CD4-positive, alpha-beta T cell treated with Interleukin-17A for 1 hour (primary cell): ENCODE measurements at regions not wholly inside any gene's neighbourhood (a gene's known extent, or its start where the extent isn't known, plus 50 kb on each side); places are given as distances from the start of the nearest gene placed in this dataset.

Experiments used
- DNase-seq: peaks from one replicate; pipeline ENCODE4 v3.0.0-alpha.2; 2020

DNA sequence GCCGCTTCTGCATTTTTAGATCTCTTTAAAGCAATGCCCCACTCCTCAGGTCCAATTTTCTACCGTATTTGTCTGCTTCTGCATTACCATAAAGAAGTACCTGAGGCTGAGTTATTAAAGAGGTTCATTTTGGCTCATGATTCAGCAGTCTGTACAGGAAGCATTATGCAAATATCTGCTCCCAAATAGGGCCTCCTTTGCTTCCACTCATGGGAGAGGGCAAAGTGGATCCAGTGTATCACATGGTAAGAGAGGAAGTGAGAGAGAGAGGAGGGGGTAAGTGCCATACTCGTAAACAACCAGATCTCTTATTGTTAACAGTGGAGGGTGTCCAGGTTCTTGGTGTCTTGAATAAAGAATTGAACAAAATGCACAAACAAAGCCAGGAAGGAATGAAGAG lies 316.1 kb upstream of the SEL1L start:
- DNase-seq: no peak

DNA sequence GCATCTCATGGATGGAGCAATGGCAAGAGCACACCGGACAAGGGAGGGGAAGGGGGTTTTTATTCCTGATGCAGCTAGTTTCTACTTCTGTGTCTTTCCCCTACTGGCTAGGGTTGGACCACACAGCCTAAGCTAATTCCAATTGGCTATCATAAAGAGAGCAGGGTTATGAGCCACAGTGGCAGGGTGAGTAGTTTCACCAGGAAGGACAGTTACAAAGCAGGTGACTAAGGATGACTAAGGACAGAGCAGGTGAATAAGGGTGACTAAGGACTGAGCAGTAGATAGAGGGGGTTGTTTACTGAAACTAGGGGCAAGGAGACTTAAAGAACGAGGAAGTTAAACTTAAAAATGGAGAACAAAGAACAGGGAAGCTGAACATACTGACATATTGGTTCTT lies 321.4 kb upstream of the SEL1L start:
- DNase-seq: no peak

DNA sequence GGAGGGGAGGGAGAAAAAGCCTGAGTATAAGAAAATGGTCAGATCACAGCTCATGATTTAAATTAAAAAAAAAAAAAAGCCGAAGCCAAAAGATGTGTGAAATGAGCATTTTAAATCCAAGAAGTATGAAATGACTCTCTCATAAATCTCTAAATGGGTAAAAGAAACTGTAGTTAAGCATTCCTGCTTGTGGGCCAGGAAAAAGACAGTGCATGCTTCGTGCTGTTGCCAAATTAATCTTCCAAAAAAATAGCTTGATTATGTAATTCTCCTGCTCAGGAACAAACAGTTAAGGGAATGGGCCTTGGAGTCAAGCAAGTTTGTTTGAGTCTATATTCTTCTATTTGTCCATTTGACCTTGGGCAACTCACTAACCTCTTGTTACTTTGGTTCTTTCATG lies 325.4 kb upstream of the SEL1L start:
- DNase-seq: no peak

DNA sequence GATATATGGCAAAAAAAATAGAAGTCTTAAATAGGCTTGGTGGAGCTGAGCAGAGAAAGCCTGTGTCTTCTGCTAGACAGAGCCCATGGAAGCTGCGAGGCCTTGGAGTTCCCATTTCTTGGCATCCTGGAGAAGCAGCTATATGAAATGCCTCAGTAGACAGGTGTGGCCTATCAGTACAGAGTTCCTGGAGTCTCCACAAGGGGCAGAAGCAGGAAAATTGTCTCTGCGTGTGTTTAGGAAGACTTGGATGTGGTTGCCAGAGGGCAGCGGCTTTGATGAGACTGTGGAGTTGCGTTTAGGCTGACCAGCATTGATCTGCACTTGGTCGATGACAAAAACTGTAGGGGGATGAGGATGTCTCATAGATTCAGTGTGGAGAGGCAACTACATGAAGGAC lies 334.5 kb upstream of the SEL1L start:
- DNase-seq: no peak

DNA sequence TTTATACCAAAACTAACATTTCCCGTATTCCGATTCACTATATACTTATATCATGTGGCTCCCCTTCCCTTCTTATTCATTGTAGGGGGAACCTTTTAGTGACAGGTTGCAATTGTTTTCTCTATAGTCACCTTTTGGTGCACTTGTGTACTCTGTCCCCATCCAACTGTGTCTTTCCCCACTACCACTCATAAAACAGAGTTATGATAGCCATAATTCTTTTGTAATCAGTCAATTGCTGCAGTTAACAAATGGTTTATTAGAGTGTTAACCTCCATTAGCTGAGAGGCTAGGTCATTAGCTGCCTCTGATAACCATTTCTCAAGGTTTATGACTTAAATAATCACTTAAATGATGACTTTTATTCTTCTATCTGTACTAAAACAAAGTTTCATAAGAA lies 338.1 kb upstream of the SEL1L start:
- DNase-seq: no peak

DNA sequence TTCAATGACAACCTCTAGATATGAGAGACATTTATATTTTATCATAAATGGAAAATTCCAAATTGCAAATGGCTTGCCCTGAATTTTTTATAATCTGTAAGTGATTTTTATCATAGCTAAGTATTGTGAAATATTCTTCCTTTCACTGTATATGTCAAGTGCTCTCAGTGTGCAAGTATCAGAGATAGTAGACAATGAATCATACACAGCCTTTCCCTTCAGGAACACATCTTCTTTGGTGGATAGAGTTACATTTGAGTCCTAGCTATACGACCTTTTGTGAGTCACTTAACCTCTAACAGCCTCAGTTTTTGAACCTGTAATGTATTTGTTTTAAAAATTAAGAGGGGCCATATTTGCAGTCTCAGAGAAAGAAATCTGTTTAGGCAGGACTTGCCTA lies 350.7 kb upstream of the SEL1L start:
- DNase-seq: no peak

DNA sequence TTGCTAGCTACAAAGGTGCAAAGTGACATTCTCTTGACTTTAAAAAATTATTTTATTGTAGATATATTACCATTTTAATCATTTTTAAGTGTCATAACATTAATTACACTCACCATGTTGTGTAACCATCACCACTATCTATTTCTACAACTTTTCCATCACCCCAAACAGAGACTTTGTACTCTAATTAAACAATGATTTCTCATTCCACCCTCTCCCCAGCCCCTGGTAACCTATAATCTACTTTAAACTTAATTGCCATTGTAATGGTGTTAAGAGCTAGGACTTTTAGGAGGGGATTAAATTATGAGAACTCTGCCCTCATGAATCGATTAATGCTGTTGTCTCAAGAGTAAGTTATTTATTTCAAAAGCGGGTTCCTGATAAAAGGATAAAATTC lies 352.9 kb upstream of the SEL1L start:
- DNase-seq: no peak

DNA sequence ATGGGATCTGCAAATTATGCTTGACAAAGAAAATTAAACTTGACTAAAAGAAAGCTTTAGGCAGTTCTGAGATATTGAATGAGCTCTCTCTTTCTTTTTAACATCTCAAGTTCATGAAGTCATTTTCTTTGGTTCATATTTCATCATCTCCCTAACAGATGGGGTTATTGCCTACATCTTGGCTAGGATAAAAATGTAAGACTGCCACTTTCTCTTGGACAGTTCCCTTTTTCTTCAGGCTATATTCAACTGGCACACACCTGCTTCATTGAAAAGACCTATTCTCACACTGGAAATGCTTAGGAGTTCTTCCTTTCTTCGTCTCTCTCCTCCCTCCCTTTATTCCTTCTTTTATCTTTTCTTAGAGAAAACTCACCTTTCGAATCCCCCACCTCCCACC lies 355.9 kb upstream of the SEL1L start:
- DNase-seq: no peak

DNA sequence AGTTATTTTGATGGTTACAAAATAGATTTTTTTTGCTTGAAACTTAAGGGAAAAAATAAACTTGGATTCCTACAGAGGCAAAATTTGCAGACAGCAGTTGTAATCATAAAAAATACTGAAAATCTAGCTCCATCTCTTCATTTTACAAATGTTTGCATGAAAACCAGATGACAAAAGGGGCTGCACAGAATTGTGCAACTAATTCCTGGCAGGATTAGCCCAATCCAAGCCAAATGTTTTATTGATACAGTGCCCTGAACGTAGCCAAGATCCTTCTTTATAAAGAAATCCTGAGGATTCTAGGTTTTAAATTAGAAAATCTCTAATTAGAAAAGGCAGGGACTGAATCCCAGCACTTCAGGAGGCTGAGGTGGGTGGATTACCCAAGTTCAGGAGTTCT lies 356.4 kb upstream of the SEL1L start:
- DNase-seq: no peak

DNA sequence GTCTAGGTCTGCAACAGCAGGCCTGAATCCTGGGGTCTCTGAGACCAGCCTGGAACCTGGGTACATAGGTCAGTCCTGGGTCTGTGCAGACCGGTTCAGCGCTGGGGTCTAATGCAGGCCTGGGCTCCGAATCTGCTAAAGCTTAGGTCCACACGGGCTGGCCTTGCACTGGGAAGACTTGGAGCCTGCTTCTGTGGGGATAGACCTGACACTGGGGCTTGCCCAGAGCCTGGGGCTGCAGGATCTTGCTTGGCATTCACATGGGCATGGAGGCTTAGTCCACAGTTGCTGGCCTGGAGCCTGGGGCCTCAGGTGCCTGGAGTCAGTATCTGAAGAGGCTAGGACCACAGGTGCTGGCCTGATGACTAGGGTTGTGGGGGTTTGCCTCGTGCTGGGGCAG lies 369.8 kb upstream of the SEL1L start:
- no peak for DNase-seq

DNA sequence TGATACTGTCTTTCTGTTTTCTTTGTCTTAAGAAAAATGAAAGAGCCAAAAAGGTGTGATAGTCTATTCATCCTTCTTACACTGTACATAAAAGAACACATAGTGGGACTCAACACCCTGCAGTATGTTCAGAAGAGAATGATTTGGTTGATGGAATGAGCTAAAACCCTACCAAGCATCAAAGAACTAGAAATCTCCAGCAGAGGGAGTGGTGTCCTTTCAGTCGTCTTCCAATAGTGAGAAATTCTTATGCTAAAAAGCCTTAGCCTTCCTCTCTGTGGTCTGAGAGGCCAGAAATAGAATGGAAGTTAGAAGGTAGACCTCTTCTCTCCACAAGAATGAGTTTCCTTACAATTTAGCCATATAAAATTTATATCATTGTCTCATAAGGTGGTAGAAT lies 393.4 kb upstream of the SEL1L start:
- no peak for DNase-seq

DNA sequence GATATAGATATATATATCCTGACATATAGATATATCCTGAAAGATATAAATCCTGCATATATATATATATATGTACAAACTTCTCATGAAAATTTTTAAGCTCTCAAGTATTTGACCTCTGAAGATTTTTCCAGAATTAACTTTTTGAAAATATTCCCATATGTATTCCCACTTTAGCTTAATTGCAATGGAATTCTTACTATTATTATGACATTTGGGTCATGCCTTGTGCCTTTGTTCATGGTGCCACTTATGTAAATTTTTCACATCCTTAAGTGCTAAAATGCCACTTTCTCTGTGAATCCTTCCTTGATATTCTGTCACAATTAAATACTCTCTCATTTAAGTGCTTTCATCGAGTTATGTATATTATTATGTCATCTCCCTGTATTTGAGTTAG lies 398.2 kb upstream of the SEL1L start:
- no peak for DNase-seq

DNA sequence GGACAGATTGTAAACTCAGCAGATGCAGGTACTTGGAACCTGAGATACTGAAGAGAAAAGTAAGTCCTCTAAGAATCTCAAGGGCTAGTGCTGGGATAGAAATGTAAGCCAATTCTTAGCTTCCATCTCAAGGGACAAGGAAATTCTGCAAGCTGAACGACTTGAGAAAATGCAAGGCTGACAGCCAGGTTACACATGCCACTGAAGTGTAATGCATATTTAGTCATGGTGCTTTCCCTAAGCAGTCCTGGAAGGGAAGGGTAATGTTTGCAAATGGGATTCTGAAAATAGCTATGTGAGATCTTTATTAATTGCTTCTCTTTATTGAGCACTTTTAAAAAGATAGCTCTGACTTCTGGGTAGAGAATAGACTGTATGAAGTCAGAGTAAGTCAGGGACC lies 402.7 kb upstream of the SEL1L start:
- DNase-seq: no peak

DNA sequence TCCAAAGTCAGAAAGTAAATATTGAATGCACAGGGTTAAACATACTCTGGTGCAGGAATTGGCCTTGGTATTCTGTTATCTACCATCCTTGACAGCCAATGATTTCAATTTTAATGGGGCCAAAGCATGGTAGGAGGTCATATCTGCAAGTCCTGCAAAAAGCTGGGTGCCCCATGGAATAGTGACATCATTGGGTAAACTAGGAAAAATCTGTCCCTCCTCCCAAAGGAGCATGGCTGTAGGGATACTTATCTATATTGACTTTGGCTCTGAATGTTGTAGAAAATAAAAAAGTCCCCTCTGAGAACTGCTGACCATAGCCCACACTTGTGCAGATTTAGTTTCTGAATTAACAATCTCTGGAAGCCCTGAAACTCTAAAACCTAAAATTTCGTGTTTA lies 403.2 kb upstream of the SEL1L start:
- DNase-seq: no peak

DNA sequence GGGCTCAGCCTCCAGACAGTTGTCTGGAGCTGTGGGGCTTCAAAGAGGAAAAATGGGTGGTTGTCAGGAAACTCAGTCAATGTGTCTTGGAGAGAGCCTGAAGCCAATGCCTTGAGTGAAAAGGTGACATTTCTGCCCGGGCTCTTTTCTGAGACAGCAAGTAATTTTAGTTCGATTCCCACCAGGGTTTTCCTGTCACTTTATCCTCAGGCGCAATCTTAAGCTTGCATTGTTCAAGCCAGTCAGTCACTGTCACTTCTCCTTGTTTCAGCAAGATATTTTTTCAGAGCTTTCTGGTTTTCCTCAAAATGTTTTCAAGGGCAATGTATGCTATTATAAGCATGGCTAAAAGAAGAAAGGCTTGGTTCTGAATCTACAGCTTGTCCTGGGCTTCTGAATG lies 404.7 kb upstream of the SEL1L start:
- no peak for DNase-seq

DNA sequence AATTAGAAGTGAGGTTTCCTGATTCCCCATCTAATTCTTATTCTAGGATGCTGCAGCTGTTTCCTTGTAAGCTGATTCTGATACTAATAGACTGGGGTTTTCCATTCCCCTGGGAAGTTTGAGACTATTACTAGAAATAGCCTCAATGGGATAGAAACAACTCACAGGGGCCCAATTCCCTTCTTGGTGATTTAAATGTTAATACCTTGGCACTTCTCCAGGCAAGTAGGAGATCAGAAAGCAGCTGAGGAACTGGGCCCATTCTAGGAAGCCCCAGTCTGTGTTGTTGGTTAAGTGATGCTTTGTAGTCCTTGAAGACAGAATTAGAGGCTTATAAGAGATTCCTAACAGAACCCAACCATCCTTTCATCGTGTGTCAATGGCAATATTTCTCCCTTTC lies 407.0 kb upstream of the SEL1L start:
- no peak for DNase-seq

DNA sequence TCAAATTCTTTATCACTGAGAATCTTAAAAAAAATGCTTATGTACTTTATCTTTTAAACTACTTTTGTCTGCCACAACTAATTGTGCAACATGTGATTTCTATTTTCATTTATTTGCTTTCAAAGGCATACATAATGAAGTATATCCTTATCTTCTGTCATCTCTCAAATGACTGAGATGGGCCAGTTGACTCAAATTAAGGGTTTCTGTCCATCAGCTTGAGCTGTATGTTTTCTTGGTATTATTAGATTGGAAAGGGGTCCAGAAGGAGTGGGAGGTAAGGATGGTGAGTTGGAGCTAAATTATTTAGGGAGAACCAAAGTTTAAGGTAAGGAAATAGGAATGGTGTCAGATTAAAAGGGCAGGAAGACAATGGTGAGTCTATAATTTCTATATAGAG lies 408.4 kb upstream of the SEL1L start:
- DNase-seq: no peak

DNA sequence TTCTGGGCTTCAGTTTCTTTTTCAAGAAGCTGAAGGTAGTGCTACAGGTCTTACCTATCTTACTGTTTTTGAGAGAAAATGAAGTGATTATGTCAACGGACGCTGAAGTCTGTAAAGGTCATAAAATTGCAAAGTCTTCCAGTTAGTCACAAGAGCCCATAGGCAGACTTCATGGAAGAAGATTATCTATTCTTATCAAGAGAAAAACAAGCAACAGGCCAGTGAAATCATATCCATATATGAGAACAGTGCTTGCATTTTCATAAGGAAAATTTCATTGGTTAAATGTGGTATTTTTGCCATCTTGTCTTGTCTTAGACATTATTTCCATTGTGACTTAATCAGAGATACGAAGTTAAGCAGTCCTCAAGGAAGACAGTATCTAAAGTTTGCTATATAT lies 412.7 kb upstream of the SEL1L start:
- no peak for DNase-seq

DNA sequence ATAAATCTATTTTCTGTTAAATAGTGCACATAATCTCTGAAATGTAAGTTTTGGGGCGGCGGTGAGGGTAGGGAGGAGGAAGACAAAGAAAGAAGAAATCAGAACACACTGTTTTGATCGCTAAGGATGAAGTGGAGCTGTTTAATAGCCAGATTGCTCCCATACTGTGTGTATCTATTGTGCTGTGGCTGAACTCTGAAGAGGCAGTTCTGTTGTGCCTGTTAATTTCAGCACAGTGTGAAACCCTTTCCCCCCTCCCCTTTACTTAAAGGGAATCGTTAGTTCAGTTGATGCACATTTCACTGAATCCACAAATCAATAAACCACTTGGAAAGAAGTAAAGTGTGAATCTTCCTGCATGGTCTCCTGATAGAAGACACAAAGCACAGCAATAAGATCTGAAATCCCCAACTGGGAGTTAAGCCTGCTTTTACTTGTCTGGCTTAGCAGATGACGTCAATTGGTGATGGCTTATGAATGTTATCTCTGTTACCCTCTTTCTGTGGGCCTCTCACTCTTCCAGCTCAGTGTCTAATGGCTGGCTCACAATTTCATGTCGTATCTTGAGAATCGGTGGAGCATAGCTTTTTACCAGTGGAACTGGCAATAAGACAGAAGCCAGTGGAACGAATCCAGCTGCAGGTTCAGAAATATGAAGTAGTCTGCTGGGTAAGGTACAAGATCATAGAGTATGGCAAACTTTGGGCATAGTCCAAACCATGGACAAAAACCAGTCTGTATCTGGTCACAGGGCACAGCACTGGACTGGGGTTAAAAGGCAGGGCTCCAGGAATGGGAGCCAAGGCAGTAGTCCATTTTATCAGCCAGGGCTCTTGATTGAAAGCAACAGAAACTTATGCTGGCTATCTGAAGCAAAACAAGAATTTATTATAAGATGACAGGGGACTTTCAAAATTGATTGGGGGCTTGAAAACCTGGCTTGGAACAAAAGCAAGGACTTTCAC lies 413.5 kb upstream of the SEL1L start:
- DNase-seq: no peak

DNA sequence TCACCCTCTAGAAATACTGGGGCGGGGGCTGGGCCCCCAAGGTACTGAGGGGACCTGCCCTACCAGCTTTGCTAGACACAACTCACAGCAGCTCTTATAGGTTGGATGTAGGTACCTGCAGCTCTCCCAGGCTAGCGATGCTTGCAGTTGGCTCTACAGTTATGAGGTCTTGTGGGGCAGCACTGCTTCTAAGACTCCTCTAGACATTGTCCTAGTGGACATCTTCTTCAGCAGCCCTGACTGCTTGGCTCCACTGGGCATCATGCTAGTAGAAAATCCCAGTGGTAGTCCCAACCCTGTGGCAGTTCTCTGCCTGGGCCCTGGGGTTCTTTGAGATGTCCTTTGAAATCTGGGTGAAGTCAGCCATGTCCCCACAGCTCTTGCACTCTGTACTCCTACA lies 419.3 kb upstream of the SEL1L start:
- no peak for DNase-seq

DNA sequence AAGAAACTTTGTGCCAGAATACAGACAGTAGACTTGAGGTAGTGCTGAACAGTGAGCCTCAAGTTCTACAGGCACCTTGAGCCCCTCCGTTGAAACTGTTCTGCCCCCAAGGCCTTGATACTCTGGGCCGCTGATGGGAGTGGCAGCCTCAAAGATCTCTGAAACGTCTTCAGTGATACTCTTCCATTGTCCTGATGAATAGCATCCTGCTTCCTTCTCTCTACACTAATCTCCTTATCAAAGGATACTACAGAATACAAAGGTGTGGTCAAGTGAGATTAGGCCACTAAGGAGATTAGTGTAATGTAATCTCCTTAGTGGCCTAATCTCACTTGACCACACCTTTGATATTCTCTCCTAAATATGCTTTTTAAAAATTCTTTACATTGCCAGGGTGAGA lies 419.8 kb upstream of the SEL1L start:
- DNase-seq: no peak

DNA sequence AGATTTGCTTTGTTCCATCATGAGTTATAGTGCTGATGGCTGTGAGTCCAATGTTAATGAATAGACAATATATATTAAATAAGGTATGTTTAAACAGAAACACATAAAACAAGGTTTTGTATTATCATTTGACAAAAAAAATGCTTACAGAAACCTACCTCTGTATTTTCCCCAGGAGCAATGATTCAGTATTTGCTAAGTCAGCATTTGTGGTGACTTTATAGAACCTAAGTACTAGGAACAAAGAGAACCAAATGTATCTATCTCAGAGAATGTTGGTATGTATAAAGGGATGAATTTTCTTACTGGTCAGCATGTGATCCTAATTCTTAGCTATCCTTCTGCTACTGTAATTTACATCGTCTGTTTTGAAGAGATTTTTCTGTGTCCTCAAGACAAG lies 421.5 kb upstream of the SEL1L start:
- DNase-seq: no peak

DNA sequence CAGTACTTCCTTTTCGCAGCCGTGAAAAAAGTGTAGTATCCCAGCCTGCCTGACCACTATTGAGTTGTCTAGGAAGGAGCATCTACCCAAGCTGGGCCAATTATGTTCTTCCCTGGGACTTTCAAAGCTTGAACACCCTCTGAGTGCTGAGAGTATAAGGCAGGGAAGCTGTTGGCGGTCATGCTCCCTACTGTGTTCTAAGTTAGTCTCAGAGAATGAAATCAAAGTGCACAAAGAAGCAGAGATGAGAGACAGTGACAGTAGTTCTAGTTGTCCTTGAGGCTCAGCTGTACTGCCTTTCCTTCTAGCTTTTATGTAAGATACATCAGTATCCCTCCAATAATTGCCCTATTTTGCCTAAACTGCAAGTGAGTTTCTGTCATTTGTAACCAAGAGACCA lies 427.1 kb upstream of the SEL1L start:
- DNase-seq: no peak

DNA sequence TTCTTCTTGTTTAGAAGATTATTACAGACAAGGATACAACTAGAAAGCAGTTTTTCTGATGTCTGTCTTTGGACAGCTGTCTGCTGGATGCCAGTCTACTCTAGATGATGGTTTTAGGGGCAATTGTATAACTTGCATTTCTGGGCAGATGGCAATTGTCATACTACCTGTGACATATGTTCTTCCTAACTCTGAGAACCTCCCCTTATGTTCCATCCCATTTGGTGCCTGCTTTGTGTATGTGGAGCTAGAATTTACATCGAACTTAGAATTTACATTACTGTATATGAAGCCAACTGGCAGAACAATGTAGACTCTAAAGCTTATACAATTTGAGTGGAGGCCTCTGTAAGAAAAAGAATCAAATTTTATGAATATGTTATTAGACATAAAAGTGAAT lies 430.2 kb upstream of the SEL1L start:
- no peak for DNase-seq

DNA sequence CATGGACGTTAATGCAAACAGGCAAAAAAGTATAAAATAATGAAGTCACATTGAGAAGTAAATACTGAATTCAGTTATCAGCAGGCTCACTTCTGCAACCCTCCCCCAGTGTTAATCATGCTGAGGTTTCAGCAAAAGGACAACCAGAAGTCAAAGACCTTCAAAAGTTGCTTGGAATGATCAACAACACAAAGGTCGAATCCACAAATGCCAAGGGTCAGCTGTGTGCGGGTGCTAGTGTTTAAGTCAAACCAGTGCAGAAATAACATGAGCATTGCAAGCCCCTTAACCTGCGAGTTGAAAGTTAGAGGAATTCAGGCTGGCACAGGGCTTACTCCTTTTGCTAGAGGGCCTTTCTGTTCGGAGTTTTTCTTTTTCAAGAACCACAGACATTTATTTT lies 436.7 kb upstream of the SEL1L start:
- DNase-seq: no peak
